HepG2 (cell line): ENCODE measurements at regions not wholly inside any gene's neighbourhood (a gene's known extent, or its start where the extent isn't known, plus 50 kb on each side); places are given as distances from the start of the nearest gene placed in this dataset.
A peak's percentile ranks its signal among the peaks of the same experiment; 100 is the strongest.

Experiments
- ATAC-seq: fragments of 200-7000 bp; cut with Tn5 transposase; 3 replicates; pipeline ENCODE4 v1.9.1; 2020; ENCODE audit warnings: mild to moderate bottlenecking, moderate library complexity
- BruUV-seq: library from RNA; stranded (reverse); fragments of 400-500 nt; replicated peaks from 2 replicates; lab custom pipeline; 2021; lab: Mats Ljungman, UMichigan
- CTCF ChIA-PET: fragments of 300-600 bp; formaldehyde crosslinking; extraction: SDS; loops from one replicate; lab custom pipeline; 2021; ENCODE audit warnings: low total read pairs, inconsistent platforms, low intra/inter-chr PET ratio; lab: Yijun Ruan, JAX
- POLR2A ChIA-PET: fragments of 350-600 bp; sonication (Branson Sonifier 250); formaldehyde crosslinking; loops from one replicate; lab custom pipeline; 2020; ENCODE audit warnings: antibody characterized with exemption, inconsistent platforms; lab: Yijun Ruan, JAX
- DNase-seq: peaks from one replicate; pipeline ENCODE4 v3.0.0-alpha.2; 2015; ENCODE audit warnings: low spot score
- FAIRE-seq: peaks from 3 replicates; lab custom pipeline; 2011; peaks lifted over from hg19 to GRCh38; lab: Jason Lieb, UNC
- H2AFZ ChIP-seq: one replicate; pipeline ENCODE4 v1.6.1; 2011; ENCODE audit warnings: low read length, inconsistent platforms
- H3K27ac ChIP-seq: fragments of 300-600 bp; 3 replicates; pipeline ENCODE4 v1.8.0; 2011; ENCODE audit warnings: mixed run types, mild to moderate bottlenecking, mixed read lengths, low read length, inconsistent platforms; ENCODE audit not compliant: insufficient read depth; ENCODE audit errors: extremely low read length
- H3K27me3 ChIP-seq, 2 experiments: fragments of 200-600 bp in 1 of 2; 2 replicates in 1 of 2; 3 replicates in 1 of 2; pipeline versions ENCODE4 v1.6.0 to v1.8.0; 2011; ENCODE audit warnings: low read length in 2 of 2, mild to moderate bottlenecking in 2 of 2, moderate library complexity in 2 of 2, inconsistent platforms in 1 of 2; ENCODE audit not compliant: insufficient read depth in 2 of 2, control insufficient read depth in 1 of 2
- H3K36me3 ChIP-seq, 2 experiments: fragments of 200-600 bp in 1 of 2; replicated peaks in 1 of 2; 2 replicates in 1 of 2; 3 replicates in 1 of 2; pipeline versions ENCODE4 v1.5.1 to v1.8.0; 2011; ENCODE audit warnings: low read length in 2 of 2, inconsistent platforms in 1 of 2; ENCODE audit not compliant: insufficient read depth in 2 of 2, control insufficient read depth in 1 of 2
- H3K4me1 ChIP-seq: 2 replicates; pipeline ENCODE4 v1.5.1; 2012; ENCODE audit warnings: low read length, inconsistent platforms; ENCODE audit not compliant: insufficient read depth
- H3K4me2 ChIP-seq: 2 replicates; pipeline ENCODE4 v1.6.0; 2011; ENCODE audit warnings: low read depth, low read length, inconsistent platforms
- H3K4me3 ChIP-seq, 3 experiments: fragments of 200-600 bp in 1 of 3; sonication (generic), shearing (Covaris generic) in 1 of 3; replicated peaks in 1 of 3; 2 replicates each; pipeline ENCODE4 v1.5.1; 2011 to 2016; ENCODE audit warnings: low read length in 3 of 3, inconsistent platforms in 2 of 3, low read depth in 2 of 3, mild to moderate bottlenecking in 2 of 3, control low read depth in 1 of 3, mixed read lengths in 1 of 3; ENCODE audit not compliant: insufficient read depth in 1 of 3
- H3K79me2 ChIP-seq: one replicate; pipeline ENCODE4 v1.6.1; 2011; ENCODE audit warnings: low read length, inconsistent platforms; ENCODE audit not compliant: insufficient read depth
- H3K9ac ChIP-seq: 2 replicates; pipeline ENCODE4 v1.6.0; 2011; ENCODE audit warnings: mild to moderate bottlenecking, low read depth, low read length, inconsistent platforms; ENCODE audit not compliant: insufficient read depth
- H3K9me3 ChIP-seq: 2 replicates; pipeline ENCODE4 v1.5.1; 2012; ENCODE audit warnings: mild to moderate bottlenecking, low read length
- H4K20me1 ChIP-seq: 2 replicates; pipeline ENCODE4 v1.6.0; 2011; ENCODE audit warnings: inconsistent platforms, mild to moderate bottlenecking, low read length, moderate library complexity; ENCODE audit not compliant: insufficient read depth
- AGO2 ChIP-seq: fragments of 200-400 bp; formaldehyde crosslinking; optimal IDR thresholded peaks from 2 replicates; pipeline ENCODE3; 2017; ENCODE audit warnings: mild to moderate bottlenecking, low read depth, low read length, moderate library complexity
- EP300 ChIP-seq, 3 experiments: sonication (generic) in 1 of 3; formaldehyde crosslinking in 1 of 3; IDR thresholded peaks; 2 replicates each; pipeline versions ENCODE4 v1.5.1 to v1.6.1; 2011 to 2020; ENCODE audit warnings: low read depth in 2 of 3, low read length in 2 of 3, borderline replicate concordance in 1 of 3, improper control_type of control experiment in 1 of 3, mild to moderate bottlenecking in 1 of 3, missing genetic modification reagents in 1 of 3, moderate library complexity in 1 of 3
- FOSL2 ChIP-seq: sonication (generic); formaldehyde crosslinking; IDR thresholded peaks from 2 replicates; pipeline ENCODE4 v1.4.0; 2020; ENCODE audit warnings: missing genetic modification reagents
- GATAD2A ChIP-seq: IDR thresholded peaks from 2 replicates; pipeline ENCODE4 v1.6.1; 2016
- KLF15 ChIP-seq: sonication (generic); formaldehyde crosslinking; IDR thresholded peaks from 2 replicates; pipeline ENCODE4 v1.8.1; 2023; ENCODE audit warnings: borderline replicate concordance, mild to moderate bottlenecking, inconsistent platforms, missing genetic modification reagents, mixed read lengths
- MIER3 ChIP-seq: IDR thresholded peaks from 2 replicates; pipeline ENCODE4 v1.6.1; 2016; ENCODE audit warnings: missing compliant biosample characterization, borderline replicate concordance
- NBN ChIP-seq: fragments of 450-650 bp; conservative IDR thresholded peaks from 2 replicates; pipeline ENCODE4 v1.6.1; 2017
- TAF15 ChIP-seq: fragments of 200-400 bp; formaldehyde crosslinking; IDR thresholded peaks from one replicate; pipeline ENCODE4 v1.6.1; 2018; ENCODE audit warnings: mild to moderate bottlenecking, low read depth, low read length; ENCODE audit not compliant: poor library complexity, severe bottlenecking
- ZFX ChIP-seq: sonication (generic); formaldehyde crosslinking; IDR thresholded peaks from 2 replicates; pipeline ENCODE4 v1.4.0; 2020; ENCODE audit warnings: mild to moderate bottlenecking, low read depth, missing genetic modification reagents, moderate library complexity
- WGBS: methylation state at CpG from one replicate; pipeline ENCODE4 v1.1.6; 2017; ENCODE audit warnings: low lambda C conversion rate; 5-methylcytosine and 5-hydroxymethylcytosine counted together
- in situ Hi-C: cut with HindIII; loops from 2 replicates; pipeline ENCODE4 v1.10.0; 2017; ENCODE audit warnings: low pct_unique_long_range_greater_than_20kb; ENCODE audit not compliant: extremely low pct_ligation_motif_present
- intact Hi-C: fragments of 100-400 bp; cut with micrococcal nuclease; formaldehyde crosslinking; loops from one replicate; pipeline ENCODE4 v1.10.0; 2022; ENCODE audit not compliant: unreplicated experiment
- TF ChIP-seq, protein P1 (sequence below): sonication (generic); formaldehyde crosslinking; IDR thresholded peaks from 2 replicates; pipeline ENCODE4 v1.4.0; 2020; ENCODE audit warnings: mild to moderate bottlenecking, missing genetic modification reagents
- TF ChIP-seq, protein P2 (sequence below), 2 experiments: sonication (generic) in 1 of 2; formaldehyde crosslinking in 1 of 2; IDR thresholded peaks; 2 replicates each; pipeline versions ENCODE4 v1.4.0 to v1.6.1; 2016 to 2020; ENCODE audit warnings: borderline replicate concordance in 1 of 2, low read depth in 1 of 2, mild to moderate bottlenecking in 1 of 2, missing genetic modification reagents in 1 of 2
- TF ChIP-seq, protein P3 (sequence below): sonication (generic); formaldehyde crosslinking; IDR thresholded peaks from 2 replicates; pipeline ENCODE4 v1.5.0; 2020; ENCODE audit warnings: missing genetic modification reagents
- TF ChIP-seq, protein P4 (sequence below): IDR thresholded peaks from 2 replicates; pipeline ENCODE4 v1.4.0; 2020; ENCODE audit warnings: mild to moderate bottlenecking, missing genetic modification reagents

DNA sequence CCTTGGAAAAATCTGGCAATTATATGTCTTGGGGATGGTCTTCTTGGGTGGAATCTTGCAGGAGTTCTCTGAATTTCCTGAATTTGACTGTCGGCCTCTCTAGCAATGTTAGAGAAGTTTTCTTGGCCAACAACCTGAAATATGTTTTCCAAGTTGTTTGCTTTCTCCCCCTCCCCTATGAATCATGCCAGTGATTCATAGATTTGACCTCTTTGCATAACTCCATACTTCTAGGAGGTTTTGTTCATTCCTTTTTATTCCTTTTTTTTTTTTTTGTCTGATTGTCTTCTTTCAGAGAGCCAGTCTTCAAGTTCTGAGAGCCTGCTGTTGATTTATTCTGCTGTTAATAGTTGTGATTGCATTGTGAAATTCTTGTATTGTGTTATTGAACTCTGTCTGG, 56.7 kb upstream of the SLC44A1 start:
- H3K9ac ChIP-seq = no peak overlapping the region
- H3K27me3 ChIP-seq = no peaks in the 10 kb centered on the region
- WGBS = 19% methylated on average over 1 of the region's 1 CpG
- intact Hi-C loops (loop anchor here (1.0 kb wide), 1 partner anchor 228 kb away; no protein-coding TSS in a partner anchor), in situ Hi-C loops (no loop called here)
- H3K79me2 ChIP-seq = no peaks in the 10 kb centered on the region
- FAIRE-seq (no peak), DNase-seq (peak; percentile 15), ATAC-seq (no peak)
- POLR2A ChIA-PET = no interaction called here
- CTCF ChIA-PET = interaction anchor here (1.2 kb wide), 1 partner anchor 227 kb away, joined by 5 read pairs; no protein-coding TSS in a partner anchor
- no peak overlapping the region for H3K4me3 ChIP-seq
- no peak overlapping the region for H2AFZ ChIP-seq
- no peak overlapping the region for H3K4me2 ChIP-seq
- no peak overlapping the region for H3K27ac ChIP-seq
- no TSS peak for BruUV-seq
- no peaks in the 10 kb centered on the region for H3K9me3 ChIP-seq
- no peaks in the 10 kb centered on the region for H4K20me1 ChIP-seq
- no peaks in the 10 kb centered on the region for H3K36me3 ChIP-seq
- peaks cover 48% of the 10 kb centered on the region for H3K4me1 ChIP-seq
- TF ChIP-seq, protein P1, sequence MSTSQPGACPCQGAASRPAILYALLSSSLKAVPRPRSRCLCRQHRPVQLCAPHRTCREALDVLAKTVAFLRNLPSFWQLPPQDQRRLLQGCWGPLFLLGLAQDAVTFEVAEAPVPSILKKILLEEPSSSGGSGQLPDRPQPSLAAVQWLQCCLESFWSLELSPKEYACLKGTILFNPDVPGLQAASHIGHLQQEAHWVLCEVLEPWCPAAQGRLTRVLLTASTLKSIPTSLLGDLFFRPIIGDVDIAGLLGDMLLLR = no peak
- TF ChIP-seq, protein P2, sequence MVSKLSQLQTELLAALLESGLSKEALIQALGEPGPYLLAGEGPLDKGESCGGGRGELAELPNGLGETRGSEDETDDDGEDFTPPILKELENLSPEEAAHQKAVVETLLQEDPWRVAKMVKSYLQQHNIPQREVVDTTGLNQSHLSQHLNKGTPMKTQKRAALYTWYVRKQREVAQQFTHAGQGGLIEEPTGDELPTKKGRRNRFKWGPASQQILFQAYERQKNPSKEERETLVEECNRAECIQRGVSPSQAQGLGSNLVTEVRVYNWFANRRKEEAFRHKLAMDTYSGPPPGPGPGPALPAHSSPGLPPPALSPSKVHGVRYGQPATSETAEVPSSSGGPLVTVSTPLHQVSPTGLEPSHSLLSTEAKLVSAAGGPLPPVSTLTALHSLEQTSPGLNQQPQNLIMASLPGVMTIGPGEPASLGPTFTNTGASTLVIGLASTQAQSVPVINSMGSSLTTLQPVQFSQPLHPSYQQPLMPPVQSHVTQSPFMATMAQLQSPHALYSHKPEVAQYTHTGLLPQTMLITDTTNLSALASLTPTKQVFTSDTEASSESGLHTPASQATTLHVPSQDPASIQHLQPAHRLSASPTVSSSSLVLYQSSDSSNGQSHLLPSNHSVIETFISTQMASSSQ (IDR thresholded peaks at IDR 0.05; ENCODE audit: low read depth) = no peak
- TF ChIP-seq, protein P2 (CRISPR knock-in tag; IDR thresholded peaks at IDR 0.05; ENCODE audit: borderline replicate concordance) = no peak
- TF ChIP-seq, protein P3, sequence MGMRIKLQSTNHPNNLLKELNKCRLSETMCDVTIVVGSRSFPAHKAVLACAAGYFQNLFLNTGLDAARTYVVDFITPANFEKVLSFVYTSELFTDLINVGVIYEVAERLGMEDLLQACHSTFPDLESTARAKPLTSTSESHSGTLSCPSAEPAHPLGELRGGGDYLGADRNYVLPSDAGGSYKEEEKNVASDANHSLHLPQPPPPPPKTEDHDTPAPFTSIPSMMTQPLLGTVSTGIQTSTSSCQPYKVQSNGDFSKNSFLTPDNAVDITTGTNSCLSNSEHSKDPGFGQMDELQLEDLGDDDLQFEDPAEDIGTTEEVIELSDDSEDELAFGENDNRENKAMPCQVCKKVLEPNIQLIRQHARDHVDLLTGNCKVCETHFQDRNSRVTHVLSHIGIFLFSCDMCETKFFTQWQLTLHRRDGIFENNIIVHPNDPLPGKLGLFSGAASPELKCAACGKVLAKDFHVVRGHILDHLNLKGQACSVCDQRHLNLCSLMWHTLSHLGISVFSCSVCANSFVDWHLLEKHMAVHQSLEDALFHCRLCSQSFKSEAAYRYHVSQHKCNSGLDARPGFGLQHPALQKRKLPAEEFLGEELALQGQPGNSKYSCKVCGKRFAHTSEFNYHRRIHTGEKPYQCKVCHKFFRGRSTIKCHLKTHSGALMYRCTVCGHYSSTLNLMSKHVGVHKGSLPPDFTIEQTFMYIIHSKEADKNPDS (CRISPR knock-in tag) = no peak
- no peak for TF ChIP-seq TAF15
- TF ChIP-seq AGO2 = no peak
- 0 out of 2 replicates have a peak, but pooled peaks have one; percentile 21 for TF ChIP-seq GATAD2A (CRISPR knock-in tag)
- TF ChIP-seq KLF15 (CRISPR knock-in tag) = no peak
- no peak for TF ChIP-seq ZFX (CRISPR knock-in tag)
- peak; percentile 73 for TF ChIP-seq FOSL2 (CRISPR knock-in tag)
- no peak for TF ChIP-seq MIER3 (CRISPR knock-in tag)
- peak in 1 of 2 experiments; percentile 34; a peak in 1 of 4 replicates for TF ChIP-seq EP300 (IDR thresholded peaks at IDR 0.05; ENCODE audit: low read depth in 2 of 2, low read length in 2 of 2)
- TF ChIP-seq EP300 (CRISPR knock-in tag; IDR thresholded peaks at IDR 0.05; ENCODE audit: borderline replicate concordance) = no peak
- TF ChIP-seq NBN = no peak
- TF ChIP-seq, protein P4, sequence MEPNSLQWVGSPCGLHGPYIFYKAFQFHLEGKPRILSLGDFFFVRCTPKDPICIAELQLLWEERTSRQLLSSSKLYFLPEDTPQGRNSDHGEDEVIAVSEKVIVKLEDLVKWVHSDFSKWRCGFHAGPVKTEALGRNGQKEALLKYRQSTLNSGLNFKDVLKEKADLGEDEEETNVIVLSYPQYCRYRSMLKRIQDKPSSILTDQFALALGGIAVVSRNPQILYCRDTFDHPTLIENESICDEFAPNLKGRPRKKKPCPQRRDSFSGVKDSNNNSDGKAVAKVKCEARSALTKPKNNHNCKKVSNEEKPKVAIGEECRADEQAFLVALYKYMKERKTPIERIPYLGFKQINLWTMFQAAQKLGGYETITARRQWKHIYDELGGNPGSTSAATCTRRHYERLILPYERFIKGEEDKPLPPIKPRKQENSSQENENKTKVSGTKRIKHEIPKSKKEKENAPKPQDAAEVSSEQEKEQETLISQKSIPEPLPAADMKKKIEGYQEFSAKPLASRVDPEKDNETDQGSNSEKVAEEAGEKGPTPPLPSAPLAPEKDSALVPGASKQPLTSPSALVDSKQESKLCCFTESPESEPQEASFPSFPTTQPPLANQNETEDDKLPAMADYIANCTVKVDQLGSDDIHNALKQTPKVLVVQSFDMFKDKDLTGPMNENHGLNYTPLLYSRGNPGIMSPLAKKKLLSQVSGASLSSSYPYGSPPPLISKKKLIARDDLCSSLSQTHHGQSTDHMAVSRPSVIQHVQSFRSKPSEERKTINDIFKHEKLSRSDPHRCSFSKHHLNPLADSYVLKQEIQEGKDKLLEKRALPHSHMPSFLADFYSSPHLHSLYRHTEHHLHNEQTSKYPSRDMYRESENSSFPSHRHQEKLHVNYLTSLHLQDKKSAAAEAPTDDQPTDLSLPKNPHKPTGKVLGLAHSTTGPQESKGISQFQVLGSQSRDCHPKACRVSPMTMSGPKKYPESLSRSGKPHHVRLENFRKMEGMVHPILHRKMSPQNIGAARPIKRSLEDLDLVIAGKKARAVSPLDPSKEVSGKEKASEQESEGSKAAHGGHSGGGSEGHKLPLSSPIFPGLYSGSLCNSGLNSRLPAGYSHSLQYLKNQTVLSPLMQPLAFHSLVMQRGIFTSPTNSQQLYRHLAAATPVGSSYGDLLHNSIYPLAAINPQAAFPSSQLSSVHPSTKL (CRISPR knock-in tag) = 0 out of 2 replicates have a peak, but pooled peaks have one; percentile 19
